Stomach (tissue), 4 donors: ENCODE measurements at regions not wholly inside any gene's neighbourhood (a gene's known extent, or its start where the extent isn't known, plus 50 kb on each side); places are given as distances from the start of the nearest gene placed in this dataset.
"Not testable (repeated sequence)": the region's sequence is repeated elsewhere in the genome, so short reads cannot be mapped to it uniquely, and the experiment has no call there.

ENCODE experiments used
- EP300 ChIP-seq: sonication (generic); formaldehyde crosslinking; IDR thresholded peaks from one replicate; pipeline ENCODE4 v1.6.1; 2017; ENCODE audit warnings: antibody characterized with exemption
- TF ChIP-seq, protein P1 (sequence below), 7 experiments: fragments of 450-650 bp in 4 of 7; fragments of 200-600 bp in 3 of 7; sonication (generic) in 3 of 7; IDR thresholded peaks; one replicate each; pipeline ENCODE4 v1.5.1; 2016 to 2019; ENCODE audit warnings: antibody characterized with exemption in 7 of 7, control low read depth in 2 of 7, mild to moderate bottlenecking in 1 of 7

DNA sequence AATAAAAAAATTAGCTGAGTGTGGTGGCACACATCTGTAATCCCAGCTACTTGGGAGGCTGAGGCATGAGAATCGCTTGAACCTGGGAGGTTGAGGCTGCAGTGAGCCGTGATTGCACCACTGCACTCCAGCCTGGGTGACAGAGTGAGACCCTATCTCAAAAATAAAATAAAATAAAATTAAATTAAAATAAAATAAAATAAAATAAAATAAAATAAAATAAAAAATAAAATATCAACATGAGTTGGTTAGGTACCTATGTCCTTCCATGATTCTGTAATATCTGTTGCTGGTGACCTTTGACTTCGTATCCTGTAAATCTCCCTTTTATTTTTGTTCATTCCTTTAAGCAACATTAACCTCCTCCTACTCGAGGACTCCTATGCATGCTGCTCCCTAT is 59.6 kb downstream of the TANC2 start:
- TF ChIP-seq, protein P1, sequence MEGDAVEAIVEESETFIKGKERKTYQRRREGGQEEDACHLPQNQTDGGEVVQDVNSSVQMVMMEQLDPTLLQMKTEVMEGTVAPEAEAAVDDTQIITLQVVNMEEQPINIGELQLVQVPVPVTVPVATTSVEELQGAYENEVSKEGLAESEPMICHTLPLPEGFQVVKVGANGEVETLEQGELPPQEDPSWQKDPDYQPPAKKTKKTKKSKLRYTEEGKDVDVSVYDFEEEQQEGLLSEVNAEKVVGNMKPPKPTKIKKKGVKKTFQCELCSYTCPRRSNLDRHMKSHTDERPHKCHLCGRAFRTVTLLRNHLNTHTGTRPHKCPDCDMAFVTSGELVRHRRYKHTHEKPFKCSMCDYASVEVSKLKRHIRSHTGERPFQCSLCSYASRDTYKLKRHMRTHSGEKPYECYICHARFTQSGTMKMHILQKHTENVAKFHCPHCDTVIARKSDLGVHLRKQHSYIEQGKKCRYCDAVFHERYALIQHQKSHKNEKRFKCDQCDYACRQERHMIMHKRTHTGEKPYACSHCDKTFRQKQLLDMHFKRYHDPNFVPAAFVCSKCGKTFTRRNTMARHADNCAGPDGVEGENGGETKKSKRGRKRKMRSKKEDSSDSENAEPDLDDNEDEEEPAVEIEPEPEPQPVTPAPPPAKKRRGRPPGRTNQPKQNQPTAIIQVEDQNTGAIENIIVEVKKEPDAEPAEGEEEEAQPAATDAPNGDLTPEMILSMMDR (IDR thresholded peaks at IDR 0.05), result not testable (repeated sequence)
- TF ChIP-seq EP300, result not testable (repeated sequence)
